Daoy (cell line): ENCODE measurements at regions not wholly inside any gene's neighbourhood (a gene's known extent, or its start where the extent isn't known, plus 50 kb on each side); places are given as distances from the start of the nearest gene placed in this dataset.
"Not testable (repeated sequence)": the region's sequence is repeated elsewhere in the genome, so short reads cannot be mapped to it uniquely, and the experiment has no call there.

Experiments used
- DNase-seq: peaks from one replicate; pipeline ENCODE4 v3.0.0-alpha.2; 2015; ENCODE audit warnings: low read depth

DNA sequence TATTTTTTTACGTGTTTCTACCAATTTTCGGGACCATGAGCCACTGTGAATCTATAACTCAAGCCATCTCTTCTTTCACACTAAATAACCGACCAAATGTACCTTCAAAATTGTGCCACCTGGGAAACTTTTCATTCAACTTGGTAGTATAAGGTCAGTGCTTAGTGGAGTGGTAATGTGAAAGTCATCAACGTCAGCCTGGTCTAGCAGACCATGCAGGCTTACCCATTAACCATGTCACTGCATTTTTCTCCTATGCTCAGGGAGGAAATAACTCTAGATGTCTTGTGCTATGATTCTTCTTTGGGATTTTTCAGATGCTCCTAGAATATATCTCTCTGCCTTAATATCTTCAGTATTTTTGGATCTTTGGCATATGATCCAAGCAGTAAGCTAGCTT is 1075.4 kb upstream of the POT1 start:
- DNase-seq, result no peak

DNA sequence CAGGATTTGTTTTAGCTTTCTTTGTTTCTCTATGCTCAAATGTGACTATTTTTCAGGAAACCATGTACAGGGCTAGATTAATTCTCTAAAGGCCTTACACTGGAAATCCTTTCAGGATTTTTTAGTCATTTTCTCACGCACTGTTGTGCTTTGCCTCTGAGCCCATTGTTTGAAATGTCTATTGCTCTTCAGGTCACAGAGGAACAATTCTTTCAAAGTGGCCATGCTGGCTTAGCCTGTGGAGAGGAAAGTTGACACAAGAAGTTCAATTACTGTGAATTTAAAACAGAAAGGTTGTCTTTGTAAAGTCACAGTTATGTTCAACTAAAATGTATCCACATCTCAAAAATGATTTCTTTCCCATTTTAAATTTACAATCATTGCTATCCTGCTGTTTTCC is 1071.7 kb upstream of the POT1 start:
- no peak for DNase-seq

- no peak for DNase-seq
Observed at GRCh38 chr7:125984795-125985194, 1055.2 kb upstream of the POT1 start.

- no peak for DNase-seq
Observed at GRCh38 chr7:125971656-125972055, 1042.0 kb upstream of the POT1 start.

- DNase-seq, result no peak
Observed at GRCh38 chr7:125966278-125967048, 1036.8 kb upstream of the POT1 start.

DNA sequence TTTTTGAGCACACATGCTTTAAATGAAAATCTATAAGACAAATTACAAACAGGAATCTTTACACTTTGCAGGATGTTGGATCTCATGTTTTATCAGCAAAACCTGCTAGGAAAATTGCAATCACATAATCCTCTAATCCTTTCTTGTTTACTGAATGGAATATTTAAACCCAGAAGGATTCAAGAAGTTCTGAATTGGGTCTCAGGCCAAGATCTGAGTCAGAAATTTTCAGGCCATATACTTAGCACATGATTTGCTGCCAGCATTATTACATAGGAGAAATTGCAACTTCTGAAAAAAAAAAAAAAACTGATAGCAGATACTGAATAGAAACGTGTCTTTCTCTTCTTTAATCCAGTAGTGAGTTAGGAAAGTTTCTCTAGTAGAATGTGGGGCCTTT is 1005.3 kb upstream of the POT1 start:
- DNase-seq, result no peak

GRCh38 chr7:125934539-125934938 is 1004.9 kb upstream of the POT1 start:
- no peak for DNase-seq

- no peak for DNase-seq
Observed at GRCh38 chr7:125930848-125931247, 1001.2 kb upstream of the POT1 start.

DNA sequence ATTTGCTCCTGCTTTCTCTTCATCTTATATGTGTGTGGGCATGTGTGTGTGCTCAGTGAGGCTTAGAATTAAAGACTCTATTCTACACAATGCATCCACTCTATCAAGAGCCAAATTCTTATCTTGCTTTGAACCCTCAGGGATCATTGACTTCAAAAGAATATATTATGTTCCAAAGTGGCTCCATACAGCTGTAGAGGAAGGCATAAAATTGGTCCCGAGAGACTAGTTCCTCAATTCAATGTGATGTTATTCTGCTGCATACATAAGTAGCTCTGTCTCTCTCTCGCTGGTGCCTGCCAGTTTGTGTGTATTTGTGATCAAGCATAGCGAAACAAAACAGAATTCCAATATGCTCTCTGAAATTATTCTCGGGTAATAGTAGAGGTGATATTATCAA is 997.9 kb upstream of the POT1 start:
- no peak for DNase-seq

DNA sequence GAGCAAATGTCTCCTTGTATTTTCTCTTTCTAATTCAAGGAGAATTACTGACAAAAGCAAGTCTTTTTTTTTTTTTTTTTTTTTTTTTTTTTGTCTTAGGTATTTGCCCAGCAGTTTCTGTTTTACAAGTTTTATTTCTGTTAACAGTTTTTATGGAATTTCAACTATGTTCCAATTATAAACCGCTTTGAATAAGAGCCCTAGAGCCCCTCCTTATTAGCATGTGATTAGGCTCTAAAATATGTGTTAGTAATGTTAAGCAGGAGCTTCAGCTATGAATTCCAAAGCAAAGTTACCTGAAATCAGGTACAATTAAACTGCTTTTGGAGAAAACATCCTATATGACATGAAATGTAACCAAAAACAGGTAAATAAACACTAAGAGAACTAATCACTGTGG is 997.0 kb upstream of the POT1 start:
- DNase-seq, result no peak

DNA sequence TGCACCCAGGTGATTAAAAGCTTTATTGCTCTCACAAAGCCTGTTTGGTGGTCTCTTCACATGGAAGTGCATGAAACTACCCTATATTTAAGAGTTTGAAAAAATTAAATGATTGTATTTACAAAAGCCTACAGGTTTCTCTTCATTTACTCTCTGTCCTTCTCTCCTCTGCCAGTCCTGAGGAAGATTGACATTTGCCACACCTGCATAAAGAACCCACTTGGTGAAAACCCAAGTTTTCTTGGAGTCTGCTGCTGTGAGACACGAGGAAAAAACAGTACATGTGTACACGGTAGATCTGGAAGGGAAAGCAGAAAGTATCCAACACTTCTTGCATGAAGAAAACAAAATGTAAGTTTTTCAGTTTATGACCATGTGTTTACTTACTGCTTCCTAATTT is 994.4 kb upstream of the POT1 start:
- no peak for DNase-seq

DNA sequence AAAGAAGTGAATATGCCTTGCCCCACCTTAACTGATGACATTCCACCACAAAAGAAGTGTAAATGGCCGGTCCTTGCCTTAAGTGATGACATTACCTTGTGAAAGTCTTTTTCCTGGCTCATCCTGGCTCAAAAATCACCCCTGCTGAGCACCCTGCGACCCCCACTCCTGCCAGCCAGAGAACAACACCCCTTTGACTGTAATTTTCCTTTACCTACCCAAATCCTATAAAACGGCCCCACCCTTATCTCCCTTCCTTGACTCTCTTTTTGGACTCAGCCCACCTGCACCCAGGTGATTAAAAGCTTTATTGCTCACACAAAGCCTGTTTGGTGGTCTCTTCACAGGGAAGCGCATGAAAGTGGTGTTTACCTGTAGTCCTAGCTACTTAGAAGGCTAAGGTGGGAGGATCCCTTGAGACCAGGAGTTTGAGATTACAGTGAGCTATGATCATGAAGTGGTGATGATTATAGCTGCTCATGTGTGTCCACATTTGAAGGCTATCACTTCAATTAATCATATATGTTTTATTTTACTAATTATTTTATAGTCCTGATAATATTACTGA is 985.8 kb upstream of the POT1 start:
- DNase-seq, result not testable (repeated sequence)

DNA sequence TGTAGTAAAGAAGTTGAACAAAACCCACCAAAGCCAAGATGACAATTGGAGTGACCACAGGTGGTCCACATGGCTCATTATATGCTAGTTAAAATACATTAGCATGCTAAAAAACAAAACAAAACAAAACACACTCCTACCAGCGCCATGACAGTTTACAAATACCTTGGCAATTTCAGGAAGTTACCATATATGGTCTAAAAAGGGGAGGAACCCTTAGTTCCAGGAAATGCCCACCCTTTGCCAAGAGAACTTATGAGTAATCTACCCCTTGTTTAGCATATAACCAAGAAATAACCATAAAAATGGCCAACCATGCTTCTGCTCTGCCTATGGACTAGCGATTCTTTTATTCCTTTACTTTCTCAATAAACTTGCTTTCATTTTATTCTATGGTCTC is 979.1 kb upstream of the POT1 start:
- DNase-seq, result no peak

GRCh38 chr7:125899577-125899976 is 970.0 kb upstream of the POT1 start:
- no peak for DNase-seq

DNA sequence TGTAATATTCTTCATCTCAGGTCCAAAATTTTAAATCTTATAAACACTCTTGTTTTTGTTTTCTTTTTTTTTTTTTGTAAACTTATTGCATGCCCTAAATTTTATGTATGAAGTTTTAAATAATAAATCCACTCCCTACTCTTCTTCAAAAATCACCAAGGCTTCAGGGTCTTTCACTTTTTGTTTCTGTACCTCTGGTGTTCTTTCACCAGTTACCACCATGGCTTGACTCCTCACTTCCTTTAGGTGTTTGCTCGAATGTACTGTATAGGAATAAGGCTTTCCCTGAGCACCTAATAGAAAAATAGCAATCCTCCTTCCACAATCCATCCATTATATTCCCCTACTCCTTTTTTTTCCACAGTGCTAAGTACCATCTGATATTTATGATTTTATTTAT is 962.8 kb upstream of the POT1 start:
- DNase-seq, result no peak

- no peak for DNase-seq
Observed at GRCh38 chr7:125878988-125879387, 949.4 kb upstream of the POT1 start.

GRCh38 chr7:125878235-125878956 is 948.8 kb upstream of the POT1 start:
- no peak for DNase-seq

GRCh38 chr7:125877246-125877645 is 947.6 kb upstream of the POT1 start:
- no peak for DNase-seq

DNA sequence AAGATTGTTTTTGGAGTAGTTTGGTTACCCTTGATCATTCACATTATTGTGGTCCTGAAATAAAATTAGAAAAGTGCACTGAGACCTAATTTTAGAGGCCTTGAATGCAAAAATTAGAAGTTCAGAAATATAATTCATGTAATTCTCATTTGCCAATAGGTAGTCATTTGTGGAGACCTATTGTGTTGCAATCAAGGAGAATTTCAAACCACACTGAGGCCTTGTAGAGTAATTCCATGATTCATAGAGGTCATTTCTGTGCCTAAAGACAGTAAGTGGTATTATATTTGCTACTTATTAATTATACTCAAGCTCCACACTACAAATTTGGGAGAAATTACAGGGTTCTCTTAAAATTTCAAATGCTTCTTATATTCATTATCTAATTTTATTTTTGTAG is 946.8 kb upstream of the POT1 start:
- DNase-seq, result no peak

- no peak for DNase-seq
Observed at GRCh38 chr7:125871431-125871830, 941.8 kb upstream of the POT1 start.

- DNase-seq, result no peak
Observed at GRCh38 chr7:125857606-125858005, 928.0 kb upstream of the POT1 start.

- no peak for DNase-seq
Observed at GRCh38 chr7:125848157-125848556, 918.5 kb upstream of the POT1 start.

- DNase-seq, result no peak
Observed at GRCh38 chr7:125847692-125848091, 918.1 kb upstream of the POT1 start.
